PC-3 (cell line): ENCODE measurements at regions not wholly inside any gene's neighbourhood (a gene's known extent, or its start where the extent isn't known, plus 50 kb on each side); places are given as distances from the start of the nearest gene placed in this dataset.

ENCODE experiments used
- ATAC-seq: fragments of 200-7000 bp; cut with Tn5 transposase; 2 replicates; pipeline ENCODE4 v1.9.1; 2020; ENCODE audit warnings: mild to moderate bottlenecking, moderate library complexity
- BruUV-seq: library from RNA; stranded (reverse); fragments of 400-500 nt; replicated peaks from 2 replicates; lab custom pipeline; 2021; lab: Mats Ljungman, UMichigan
- CTCF ChIA-PET: fragments of 300-600 bp; sonication (Branson Sonifier 250); formaldehyde crosslinking; loops from one replicate; lab custom pipeline; 2022; ENCODE audit warnings: antibody characterized with exemption; lab: Charles Lee
- POLR2A ChIA-PET: fragments of 300-600 bp; sonication (Branson Sonifier 250); formaldehyde crosslinking; loops from one replicate; lab custom pipeline; 2022; ENCODE audit warnings: antibody characterized with exemption; ENCODE audit not compliant: unreplicated experiment; lab: Charles Lee
- DNase-seq: peaks from one replicate; pipeline ENCODE4 v3.0.0-alpha.2; 2015
- H2AFZ ChIP-seq: fragments of 300-600 bp; sonication (generic); 2 replicates; pipeline ENCODE4 v1.6.0; 2016; ENCODE audit warnings: antibody characterized with exemption, low read length
- H3F3A ChIP-seq: fragments of 300-600 bp; sonication (generic); one replicate; pipeline ENCODE4 v1.6.0; 2017; ENCODE audit warnings: antibody characterized with exemption, low read length, control low read depth, mild to moderate bottlenecking; ENCODE audit not compliant: unreplicated experiment
- H3K27ac ChIP-seq: fragments of 300-600 bp; sonication (generic); 2 replicates; pipeline ENCODE4 v1.5.1; 2016; ENCODE audit warnings: mild to moderate bottlenecking, low read length
- H3K27me3 ChIP-seq: fragments of 300-600 bp; sonication (generic); 2 replicates; pipeline ENCODE4 v1.6.1; 2016; ENCODE audit warnings: low read length, mixed read lengths
- H3K36me3 ChIP-seq: fragments of 300-600 bp; sonication (generic); 2 replicates; pipeline ENCODE4 v1.6.1; 2016; ENCODE audit warnings: low read depth, mixed run types, low read length, mixed read lengths
- H3K4me1 ChIP-seq: fragments of 300-600 bp; sonication (generic); 2 replicates; pipeline ENCODE4 v1.5.1; 2016; ENCODE audit warnings: low read length; ENCODE audit not compliant: insufficient read depth
- H3K4me2 ChIP-seq: fragments of 300-600 bp; sonication (generic); 2 replicates; pipeline ENCODE4 v1.6.0; 2016; ENCODE audit warnings: low read length
- H3K4me3 ChIP-seq: fragments of 300-600 bp; sonication (generic); 2 replicates; pipeline ENCODE4 v1.5.1; 2016; ENCODE audit warnings: mild to moderate bottlenecking, low read length, mixed read lengths
- H3K79me2 ChIP-seq: fragments of 300-600 bp; sonication (generic); 2 replicates; pipeline ENCODE4 v1.6.1; 2017; ENCODE audit warnings: low read length, mixed read lengths
- H3K9ac ChIP-seq: fragments of 300-600 bp; sonication (generic); 2 replicates; pipeline ENCODE4 v1.6.0; 2016; ENCODE audit warnings: mild to moderate bottlenecking, low read length
- H3K9me2 ChIP-seq: fragments of 300-600 bp; sonication (generic); replicated peaks from 2 replicates; pipeline ENCODE4 v1.6.1; 2016; ENCODE audit warnings: mixed run types, low read length, mixed read lengths
- H3K9me3 ChIP-seq: fragments of 300-600 bp; sonication (generic); 2 replicates; pipeline ENCODE4 v1.6.1; 2016; ENCODE audit warnings: low read length, mixed read lengths
- H4K20me1 ChIP-seq: fragments of 300-600 bp; sonication (generic); 2 replicates; pipeline ENCODE4 v1.6.1; 2016; ENCODE audit warnings: low read length, mixed read lengths
- EZH2 ChIP-seq: fragments of 300-600 bp; sonication (generic); IDR thresholded peaks from one replicate; pipeline ENCODE4 v1.6.1; 2017; ENCODE audit warnings: antibody characterized with exemption, mild to moderate bottlenecking, low read length; ENCODE audit not compliant: unreplicated experiment
- EZH2phosphoT487 ChIP-seq: fragments of 300-600 bp; sonication (generic); IDR thresholded peaks from 2 replicates; pipeline ENCODE4 v1.6.1; 2018; ENCODE audit warnings: mild to moderate bottlenecking, antibody characterized with exemption, low read length, borderline replicate concordance
- intact Hi-C: fragments of 100-400 bp; cut with micrococcal nuclease; formaldehyde crosslinking; loops from 2 replicates; pipeline ENCODE4 v1.9.0; 2023
- TF ChIP-seq, protein P1 (sequence below): fragments of 300-600 bp; sonication (generic); conservative IDR thresholded peaks from 2 replicates; pipeline ENCODE4 v1.5.1; 2017; ENCODE audit warnings: antibody characterized with exemption, low read depth, mild to moderate bottlenecking, low read length

DNA sequence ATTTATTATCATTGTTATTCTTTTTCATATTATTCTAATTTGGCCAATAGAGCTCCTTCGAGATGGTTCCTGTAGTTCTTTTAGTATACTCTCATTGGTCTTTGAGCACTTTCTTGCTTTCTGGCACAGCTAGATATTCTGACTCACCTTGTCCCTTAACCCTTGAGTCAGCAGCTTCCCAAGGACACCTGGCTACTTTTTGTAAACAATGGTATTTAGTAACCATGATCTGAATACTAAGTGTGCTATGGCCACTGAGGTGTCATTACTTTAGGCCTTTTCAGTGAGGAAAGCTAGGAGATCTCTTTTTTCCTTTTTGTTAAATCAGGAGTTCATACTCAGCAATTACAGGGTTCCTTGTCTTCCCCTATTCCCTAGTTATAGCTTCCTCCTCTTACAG is 126.5 kb upstream of the CITED2 start:
- Histone ChIP-seq H3K4me3 (no peak overlapping the region), H3F3A (no peaks in the 10 kb centered on the region), H3K36me3 (no peaks in the 10 kb centered on the region), H3K4me2 (no peak overlapping the region), H3K9ac (no peak overlapping the region), H3K79me2 (no peaks in the 10 kb centered on the region), H2AFZ (no peak overlapping the region), H3K4me1 (no peaks in the 10 kb centered on the region), H3K27ac (no peak overlapping the region), H4K20me1 (no peaks in the 10 kb centered on the region), H3K9me3 (no peaks in the 10 kb centered on the region), H3K9me2 (no peaks in the 10 kb centered on the region), H3K27me3 (no peaks in the 10 kb centered on the region)
- ATAC-seq (no peak), DNase-seq (no peak)
- ChIA-PET CTCF (no interaction called here), POLR2A (no interaction called here)
- no TSS peak for BruUV-seq
- no peak for TF ChIP-seq EZH2phosphoT487
- TF ChIP-seq, protein P1, sequence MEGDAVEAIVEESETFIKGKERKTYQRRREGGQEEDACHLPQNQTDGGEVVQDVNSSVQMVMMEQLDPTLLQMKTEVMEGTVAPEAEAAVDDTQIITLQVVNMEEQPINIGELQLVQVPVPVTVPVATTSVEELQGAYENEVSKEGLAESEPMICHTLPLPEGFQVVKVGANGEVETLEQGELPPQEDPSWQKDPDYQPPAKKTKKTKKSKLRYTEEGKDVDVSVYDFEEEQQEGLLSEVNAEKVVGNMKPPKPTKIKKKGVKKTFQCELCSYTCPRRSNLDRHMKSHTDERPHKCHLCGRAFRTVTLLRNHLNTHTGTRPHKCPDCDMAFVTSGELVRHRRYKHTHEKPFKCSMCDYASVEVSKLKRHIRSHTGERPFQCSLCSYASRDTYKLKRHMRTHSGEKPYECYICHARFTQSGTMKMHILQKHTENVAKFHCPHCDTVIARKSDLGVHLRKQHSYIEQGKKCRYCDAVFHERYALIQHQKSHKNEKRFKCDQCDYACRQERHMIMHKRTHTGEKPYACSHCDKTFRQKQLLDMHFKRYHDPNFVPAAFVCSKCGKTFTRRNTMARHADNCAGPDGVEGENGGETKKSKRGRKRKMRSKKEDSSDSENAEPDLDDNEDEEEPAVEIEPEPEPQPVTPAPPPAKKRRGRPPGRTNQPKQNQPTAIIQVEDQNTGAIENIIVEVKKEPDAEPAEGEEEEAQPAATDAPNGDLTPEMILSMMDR = no peak
- no peak for TF ChIP-seq EZH2
- intact Hi-C loops = no loop called here

DNA sequence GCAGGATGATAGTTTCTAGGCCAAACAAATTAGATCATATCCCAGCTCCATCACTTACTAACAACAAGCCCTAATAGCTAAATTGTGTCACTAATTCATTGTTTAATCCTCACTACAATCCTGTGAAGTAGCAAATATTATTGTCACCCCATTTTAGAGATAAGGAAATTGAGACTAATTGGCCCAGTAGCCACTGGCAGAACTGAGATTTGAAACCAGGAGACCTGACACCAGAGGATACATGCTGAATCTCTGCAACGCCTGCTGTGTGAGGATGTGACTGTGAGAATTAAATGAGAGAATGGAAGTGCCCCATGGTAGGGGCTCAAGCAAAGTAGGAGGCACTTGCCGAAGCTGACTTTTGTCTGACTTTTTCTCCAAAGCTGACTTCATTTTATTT is 124.3 kb upstream of the CITED2 start:
- ATAC-seq (no peak), DNase-seq (no peak)
- CTCF ChIA-PET = no interaction called here
- TF ChIP-seq EZH2phosphoT487 = no peak
- TF ChIP-seq, protein P1 = no peak
- no peak for TF ChIP-seq EZH2
- POLR2A ChIA-PET = no interaction called here
- no peaks in the 10 kb centered on the region for H3K36me3 ChIP-seq
- H3K27me3 ChIP-seq = no peaks in the 10 kb centered on the region
- H3K9me3 ChIP-seq = no peaks in the 10 kb centered on the region
- no peaks in the 10 kb centered on the region for H3F3A ChIP-seq
- no peaks in the 10 kb centered on the region for H4K20me1 ChIP-seq
- H3K9ac ChIP-seq = no peak overlapping the region
- no TSS peak for BruUV-seq
- intact Hi-C loops = no loop called here
- H3K4me2 ChIP-seq = no peak overlapping the region
- H3K4me3 ChIP-seq = no peak overlapping the region
- H3K9me2 ChIP-seq = no peaks in the 10 kb centered on the region
- no peak overlapping the region for H3K27ac ChIP-seq
- no peaks in the 10 kb centered on the region for H3K79me2 ChIP-seq
- no peaks in the 10 kb centered on the region for H3K4me1 ChIP-seq
- no peak overlapping the region for H2AFZ ChIP-seq

DNA sequence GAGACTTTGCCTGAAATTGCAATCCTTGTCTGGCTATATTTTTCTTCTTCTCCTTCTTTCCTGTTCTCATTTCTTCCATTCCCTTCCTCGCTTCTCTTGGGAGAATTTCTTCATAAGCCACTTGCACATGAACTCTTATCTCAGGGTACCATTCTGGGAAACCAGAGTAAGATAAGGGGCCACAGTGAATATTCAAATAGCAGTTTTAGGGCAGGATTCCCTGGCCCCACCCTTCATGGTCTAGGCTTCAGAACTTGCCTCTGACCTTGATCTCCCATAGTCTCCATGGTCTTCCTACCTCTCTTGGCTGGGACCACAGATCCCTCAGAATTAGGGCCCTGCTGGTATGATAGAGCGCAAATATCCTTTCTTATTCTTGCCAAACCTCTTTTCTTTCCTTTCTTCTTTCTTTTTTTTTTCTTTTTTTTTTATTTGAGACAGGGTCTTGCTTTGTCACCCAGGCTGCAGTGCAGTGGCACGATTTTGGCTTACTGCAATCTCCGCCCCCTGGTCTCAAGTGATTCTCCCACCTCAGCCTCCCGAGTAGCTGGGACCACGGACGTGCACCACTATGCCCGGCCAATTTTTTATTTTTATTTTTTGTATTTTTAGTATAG is 123.0 kb upstream of the CITED2 start:
- Histone ChIP-seq H3K27ac (no peak overlapping the region), H2AFZ (no peak overlapping the region), H3K4me2 (no peak overlapping the region), H3K79me2 (no peaks in the 10 kb centered on the region), H3K9ac (no peak overlapping the region), H3K4me3 (no peak overlapping the region), H3K9me2 (no peaks in the 10 kb centered on the region), H3K27me3 (no peaks in the 10 kb centered on the region), H3K36me3 (no peaks in the 10 kb centered on the region), H4K20me1 (no peaks in the 10 kb centered on the region), H3F3A (no peaks in the 10 kb centered on the region), H3K4me1 (no peaks in the 10 kb centered on the region), H3K9me3 (no peaks in the 10 kb centered on the region)
- TF ChIP-seq EZH2 (no peak), EZH2phosphoT487 (no peak)
- TF ChIP-seq, protein P1 = no peak
- no TSS peak for BruUV-seq
- ATAC-seq (no peak), DNase-seq (no peak)
- POLR2A ChIA-PET = no interaction called here
- intact Hi-C loops = no loop called here
- CTCF ChIA-PET = no interaction called here
